ENCODE measurements at regions not wholly inside any gene's neighbourhood (a gene's known extent, or its start where the extent isn't known, plus 50 kb on each side); places are given as distances from the start of the nearest gene placed in this dataset.

DNA sequence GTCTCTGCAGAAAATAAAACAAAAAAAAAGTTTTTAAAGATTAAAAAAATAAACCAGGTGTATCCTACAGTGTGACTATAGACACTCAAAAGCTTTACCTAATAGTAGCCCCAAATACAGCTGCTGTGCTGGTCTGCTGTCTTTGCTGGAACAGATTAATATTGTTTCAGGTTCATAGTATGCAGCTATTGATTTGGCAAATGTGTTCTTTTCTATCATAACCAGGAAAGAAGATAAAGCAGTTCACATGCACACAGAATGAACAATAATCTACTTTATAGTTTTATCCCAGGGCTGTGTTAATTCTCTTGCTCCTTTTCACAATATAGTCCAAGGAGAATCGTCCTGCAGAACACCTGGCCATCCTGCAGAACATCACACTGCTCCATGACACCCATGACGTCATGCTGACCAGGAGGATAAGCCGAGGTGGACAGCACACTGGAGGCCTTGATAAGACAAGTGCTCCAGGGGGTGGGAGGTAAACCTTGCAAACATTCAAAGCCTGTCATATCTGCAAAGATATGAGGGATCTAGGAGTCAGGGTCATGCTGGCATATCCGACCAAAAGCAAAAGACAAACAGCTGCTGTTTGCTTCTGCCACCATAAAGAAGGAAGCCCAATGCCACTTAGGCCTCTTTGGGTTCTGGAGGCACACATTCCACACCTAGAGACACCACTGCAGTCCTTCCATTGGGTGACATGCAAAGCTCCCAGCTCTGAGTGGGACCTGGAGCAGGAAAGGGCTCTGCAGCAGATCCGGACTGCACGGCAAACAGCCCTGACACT lies 86.1 kb upstream of the SLC2A1 start:
- TF ChIP-seq PHF8 (IDR thresholded peaks at IDR 0.05; ENCODE audit: borderline replicate concordance, low read depth), result no peak
- TF ChIP-seq ZFP36 (IDR thresholded peaks at IDR 0.05; ENCODE audit: borderline replicate concordance, partially characterized antibody), result no peak
- TF ChIP-seq, protein P1, sequence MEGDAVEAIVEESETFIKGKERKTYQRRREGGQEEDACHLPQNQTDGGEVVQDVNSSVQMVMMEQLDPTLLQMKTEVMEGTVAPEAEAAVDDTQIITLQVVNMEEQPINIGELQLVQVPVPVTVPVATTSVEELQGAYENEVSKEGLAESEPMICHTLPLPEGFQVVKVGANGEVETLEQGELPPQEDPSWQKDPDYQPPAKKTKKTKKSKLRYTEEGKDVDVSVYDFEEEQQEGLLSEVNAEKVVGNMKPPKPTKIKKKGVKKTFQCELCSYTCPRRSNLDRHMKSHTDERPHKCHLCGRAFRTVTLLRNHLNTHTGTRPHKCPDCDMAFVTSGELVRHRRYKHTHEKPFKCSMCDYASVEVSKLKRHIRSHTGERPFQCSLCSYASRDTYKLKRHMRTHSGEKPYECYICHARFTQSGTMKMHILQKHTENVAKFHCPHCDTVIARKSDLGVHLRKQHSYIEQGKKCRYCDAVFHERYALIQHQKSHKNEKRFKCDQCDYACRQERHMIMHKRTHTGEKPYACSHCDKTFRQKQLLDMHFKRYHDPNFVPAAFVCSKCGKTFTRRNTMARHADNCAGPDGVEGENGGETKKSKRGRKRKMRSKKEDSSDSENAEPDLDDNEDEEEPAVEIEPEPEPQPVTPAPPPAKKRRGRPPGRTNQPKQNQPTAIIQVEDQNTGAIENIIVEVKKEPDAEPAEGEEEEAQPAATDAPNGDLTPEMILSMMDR (IDR thresholded peaks at IDR 0.05), result no peak
- TF ChIP-seq, protein P2, sequence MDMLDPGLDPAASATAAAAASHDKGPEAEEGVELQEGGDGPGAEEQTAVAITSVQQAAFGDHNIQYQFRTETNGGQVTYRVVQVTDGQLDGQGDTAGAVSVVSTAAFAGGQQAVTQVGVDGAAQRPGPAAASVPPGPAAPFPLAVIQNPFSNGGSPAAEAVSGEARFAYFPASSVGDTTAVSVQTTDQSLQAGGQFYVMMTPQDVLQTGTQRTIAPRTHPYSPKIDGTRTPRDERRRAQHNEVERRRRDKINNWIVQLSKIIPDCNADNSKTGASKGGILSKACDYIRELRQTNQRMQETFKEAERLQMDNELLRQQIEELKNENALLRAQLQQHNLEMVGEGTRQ (IDR thresholded peaks at IDR 0.05), result no peak
- TF ChIP-seq MYC (IDR thresholded peaks at IDR 0.05; ENCODE audit: borderline replicate concordance, low read length), result no peak
- TF ChIP-seq MAZ (IDR thresholded peaks at IDR 0.05; ENCODE audit: borderline replicate concordance, low read depth, low read length), result no peak
- TF ChIP-seq RNF2 (IDR thresholded peaks at IDR 0.05; ENCODE audit: borderline replicate concordance, low read depth), result no peak
